ENCODE measurements at regions not wholly inside any gene's neighbourhood (a gene's known extent, or its start where the extent isn't known, plus 50 kb on each side); places are given as distances from the start of the nearest gene placed in this dataset.

DNA sequence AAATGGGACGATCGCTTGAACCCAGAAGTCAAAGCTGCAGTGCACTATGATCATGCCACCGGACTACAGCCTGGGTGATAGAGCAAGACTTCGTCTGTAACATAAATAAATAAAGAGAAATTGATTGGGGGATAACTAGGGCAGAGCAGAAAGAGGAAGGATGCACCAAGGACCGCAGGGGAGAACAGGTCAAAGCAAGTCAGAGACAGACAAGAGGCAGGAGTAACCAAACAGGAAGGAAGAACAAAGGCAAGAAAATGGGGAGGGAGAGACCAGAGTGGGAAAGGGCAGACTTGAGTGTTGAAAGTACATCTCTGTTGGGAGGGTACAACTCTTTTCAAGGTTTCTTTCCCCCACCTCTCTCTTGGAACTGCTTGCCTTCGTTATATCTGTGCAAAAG, 50.8 kb upstream of the ELK3 start (continued):
- TF ChIP-seq, protein P1, sequence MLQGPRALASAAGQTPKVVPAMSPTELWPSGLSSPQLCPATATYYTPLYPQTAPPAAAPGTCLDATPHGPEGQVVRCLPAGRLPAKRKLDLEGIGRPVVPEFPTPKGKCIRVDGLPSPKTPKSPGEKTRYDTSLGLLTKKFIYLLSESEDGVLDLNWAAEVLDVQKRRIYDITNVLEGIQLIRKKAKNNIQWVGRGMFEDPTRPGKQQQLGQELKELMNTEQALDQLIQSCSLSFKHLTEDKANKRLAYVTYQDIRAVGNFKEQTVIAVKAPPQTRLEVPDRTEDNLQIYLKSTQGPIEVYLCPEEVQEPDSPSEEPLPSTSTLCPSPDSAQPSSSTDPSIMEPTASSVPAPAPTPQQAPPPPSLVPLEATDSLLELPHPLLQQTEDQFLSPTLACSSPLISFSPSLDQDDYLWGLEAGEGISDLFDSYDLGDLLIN (CRISPR knock-in tag; IDR thresholded peaks at IDR 0.05; ENCODE audit: borderline replicate concordance): no peak
- TF ChIP-seq, protein P2, sequence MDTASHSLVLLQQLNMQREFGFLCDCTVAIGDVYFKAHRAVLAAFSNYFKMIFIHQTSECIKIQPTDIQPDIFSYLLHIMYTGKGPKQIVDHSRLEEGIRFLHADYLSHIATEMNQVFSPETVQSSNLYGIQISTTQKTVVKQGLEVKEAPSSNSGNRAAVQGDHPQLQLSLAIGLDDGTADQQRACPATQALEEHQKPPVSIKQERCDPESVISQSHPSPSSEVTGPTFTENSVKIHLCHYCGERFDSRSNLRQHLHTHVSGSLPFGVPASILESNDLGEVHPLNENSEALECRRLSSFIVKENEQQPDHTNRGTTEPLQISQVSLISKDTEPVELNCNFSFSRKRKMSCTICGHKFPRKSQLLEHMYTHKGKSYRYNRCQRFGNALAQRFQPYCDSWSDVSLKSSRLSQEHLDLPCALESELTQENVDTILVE (CRISPR knock-in tag; IDR thresholded peaks at IDR 0.05): no peak
- TF ChIP-seq CEBPB (IDR thresholded peaks at IDR 0.05; ENCODE audit: borderline replicate concordance, low read depth, low read length): no peak
- TF ChIP-seq TBL1XR1 (IDR thresholded peaks at IDR 0.05; ENCODE audit: borderline replicate concordance, low read length, partially characterized antibody): no peak
- TF ChIP-seq ZSCAN31 (CRISPR knock-in tag; IDR thresholded peaks at IDR 0.05; ENCODE audit: low read depth): no peak
- TF ChIP-seq, protein P3, sequence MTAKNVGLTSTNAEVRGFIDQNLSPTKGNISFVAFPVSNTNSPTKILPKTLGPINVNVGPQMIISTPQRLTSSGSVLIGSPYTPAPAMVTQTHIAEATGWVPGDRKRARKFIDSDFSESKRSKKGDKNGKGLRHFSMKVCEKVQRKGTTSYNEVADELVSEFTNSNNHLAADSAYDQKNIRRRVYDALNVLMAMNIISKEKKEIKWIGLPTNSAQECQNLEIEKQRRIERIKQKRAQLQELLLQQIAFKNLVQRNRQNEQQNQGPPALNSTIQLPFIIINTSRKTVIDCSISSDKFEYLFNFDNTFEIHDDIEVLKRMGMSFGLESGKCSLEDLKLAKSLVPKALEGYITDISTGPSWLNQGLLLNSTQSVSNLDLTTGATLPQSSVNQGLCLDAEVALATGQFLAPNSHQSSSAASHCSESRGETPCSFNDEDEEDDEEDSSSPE (CRISPR knock-in tag; IDR thresholded peaks at IDR 0.05): no peak
- TF ChIP-seq, protein P4, sequence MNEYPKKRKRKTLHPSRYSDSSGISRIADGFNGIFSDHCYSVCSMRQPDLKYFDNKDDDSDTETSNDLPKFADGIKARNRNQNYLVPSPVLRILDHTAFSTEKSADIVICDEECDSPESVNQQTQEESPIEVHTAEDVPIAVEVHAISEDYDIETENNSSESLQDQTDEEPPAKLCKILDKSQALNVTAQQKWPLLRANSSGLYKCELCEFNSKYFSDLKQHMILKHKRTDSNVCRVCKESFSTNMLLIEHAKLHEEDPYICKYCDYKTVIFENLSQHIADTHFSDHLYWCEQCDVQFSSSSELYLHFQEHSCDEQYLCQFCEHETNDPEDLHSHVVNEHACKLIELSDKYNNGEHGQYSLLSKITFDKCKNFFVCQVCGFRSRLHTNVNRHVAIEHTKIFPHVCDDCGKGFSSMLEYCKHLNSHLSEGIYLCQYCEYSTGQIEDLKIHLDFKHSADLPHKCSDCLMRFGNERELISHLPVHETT (CRISPR knock-in tag; conservative IDR thresholded peaks at IDR 0.05): no peak
- no peak for TF ChIP-seq CC2D1A (CRISPR knock-in tag; IDR thresholded peaks at IDR 0.05)
- no peak for TF ChIP-seq ZNF253 (CRISPR knock-in tag; IDR thresholded peaks at IDR 0.05; ENCODE audit: borderline replicate concordance)
- TF ChIP-seq, protein P5, sequence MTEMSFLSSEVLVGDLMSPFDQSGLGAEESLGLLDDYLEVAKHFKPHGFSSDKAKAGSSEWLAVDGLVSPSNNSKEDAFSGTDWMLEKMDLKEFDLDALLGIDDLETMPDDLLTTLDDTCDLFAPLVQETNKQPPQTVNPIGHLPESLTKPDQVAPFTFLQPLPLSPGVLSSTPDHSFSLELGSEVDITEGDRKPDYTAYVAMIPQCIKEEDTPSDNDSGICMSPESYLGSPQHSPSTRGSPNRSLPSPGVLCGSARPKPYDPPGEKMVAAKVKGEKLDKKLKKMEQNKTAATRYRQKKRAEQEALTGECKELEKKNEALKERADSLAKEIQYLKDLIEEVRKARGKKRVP (CRISPR knock-in tag; IDR thresholded peaks at IDR 0.05): no peak

All from HepG2 (cell line).